Esophagus muscularis mucosa (tissue), 3 donors: ENCODE measurements at regions not wholly inside any gene's neighbourhood (a gene's known extent, or its start where the extent isn't known, plus 50 kb on each side); places are given as distances from the start of the nearest gene placed in this dataset.

Experiments
- POLR2A ChIP-seq: fragments of 450-650 bp; IDR thresholded peaks from one replicate; pipeline ENCODE4 v1.6.1; 2017; ENCODE audit warnings: antibody characterized with exemption, moderate library complexity, mild to moderate bottlenecking, low read depth
- POLR2AphosphoS5 ChIP-seq, 2 donors: sonication (generic); formaldehyde crosslinking; IDR thresholded peaks; one replicate each; pipeline ENCODE4 v1.6.1; 2017; ENCODE audit warnings: antibody characterized with exemption in 2 of 2
- TF ChIP-seq, protein P1 (sequence below), 3 experiments: fragments of 200-600 bp in 2 of 3; fragments of 450-650 bp in 1 of 3; sonication (generic) in 2 of 3; IDR thresholded peaks; one replicate each; pipeline ENCODE4 v1.5.1; 2017 to 2019; ENCODE audit warnings: antibody characterized with exemption in 3 of 3, mild to moderate bottlenecking in 2 of 3, moderate library complexity in 1 of 3

DNA sequence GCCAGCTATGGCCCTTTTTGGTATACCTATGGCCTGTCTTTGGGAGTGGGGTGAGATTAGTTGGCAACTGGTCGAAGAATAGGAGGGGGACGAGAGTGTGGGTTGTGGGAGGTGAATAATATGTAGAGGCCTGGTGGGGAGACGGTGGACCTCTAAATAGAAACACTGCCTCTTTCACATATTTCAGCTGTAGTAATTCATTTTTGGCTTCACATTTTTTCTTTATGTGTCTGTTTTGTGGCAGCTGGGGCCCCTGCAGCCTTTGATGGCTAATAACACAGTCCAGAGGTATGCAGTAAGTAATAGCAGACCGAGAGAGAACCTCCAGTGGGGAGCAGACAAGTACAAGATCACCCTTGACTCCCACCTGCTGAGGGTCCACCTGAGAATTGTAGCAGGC lies 75.9 kb downstream of the HLX start:
- TF ChIP-seq, protein P1, sequence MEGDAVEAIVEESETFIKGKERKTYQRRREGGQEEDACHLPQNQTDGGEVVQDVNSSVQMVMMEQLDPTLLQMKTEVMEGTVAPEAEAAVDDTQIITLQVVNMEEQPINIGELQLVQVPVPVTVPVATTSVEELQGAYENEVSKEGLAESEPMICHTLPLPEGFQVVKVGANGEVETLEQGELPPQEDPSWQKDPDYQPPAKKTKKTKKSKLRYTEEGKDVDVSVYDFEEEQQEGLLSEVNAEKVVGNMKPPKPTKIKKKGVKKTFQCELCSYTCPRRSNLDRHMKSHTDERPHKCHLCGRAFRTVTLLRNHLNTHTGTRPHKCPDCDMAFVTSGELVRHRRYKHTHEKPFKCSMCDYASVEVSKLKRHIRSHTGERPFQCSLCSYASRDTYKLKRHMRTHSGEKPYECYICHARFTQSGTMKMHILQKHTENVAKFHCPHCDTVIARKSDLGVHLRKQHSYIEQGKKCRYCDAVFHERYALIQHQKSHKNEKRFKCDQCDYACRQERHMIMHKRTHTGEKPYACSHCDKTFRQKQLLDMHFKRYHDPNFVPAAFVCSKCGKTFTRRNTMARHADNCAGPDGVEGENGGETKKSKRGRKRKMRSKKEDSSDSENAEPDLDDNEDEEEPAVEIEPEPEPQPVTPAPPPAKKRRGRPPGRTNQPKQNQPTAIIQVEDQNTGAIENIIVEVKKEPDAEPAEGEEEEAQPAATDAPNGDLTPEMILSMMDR (IDR thresholded peaks at IDR 0.05) = no peak
- TF ChIP-seq POLR2A (no peak), POLR2AphosphoS5 (IDR thresholded peaks at IDR 0.05) (no peak)
